Right lobe of liver (tissue), 4 donors: ENCODE measurements at regions not wholly inside any gene's neighbourhood (a gene's known extent, or its start where the extent isn't known, plus 50 kb on each side); places are given as distances from the start of the nearest gene placed in this dataset.

Experiments
- CTCF ChIP-seq, 4 donors: fragments of 200-600 bp in 3 of 4; fragments of 450-650 bp in 1 of 4; IDR thresholded peaks; one replicate each; pipeline versions ENCODE4 v1.5.1 to v1.8.0; 2016 to 2022; ENCODE audit warnings: antibody characterized with exemption in 4 of 4, mild to moderate bottlenecking in 2 of 4
- POLR2A ChIP-seq: fragments of 450-650 bp; IDR thresholded peaks from one replicate; pipeline ENCODE4 v1.6.1; 2017; ENCODE audit warnings: antibody characterized with exemption, mild to moderate bottlenecking
- donor health status: DM: no; HTN: no; CAD: no.
- donor health status: DM: no; HTN: no; CAD: no.
- donor health status: DM: no; HTN: yes; CAD: no.

GRCh38 chr6:65799389-65799788 lies 92.4 kb upstream of the EYS start:
- TF ChIP-seq CTCF (IDR thresholded peaks at IDR 0.05) (no peak), POLR2A (no peak)
